Transverse colon (tissue), 4 donors: ENCODE measurements at regions not wholly inside any gene's neighbourhood (a gene's known extent, or its start where the extent isn't known, plus 50 kb on each side); places are given as distances from the start of the nearest gene placed in this dataset.

ENCODE experiments used
- DNase-seq: peaks from one replicate; pipeline ENCODE4 v3.0.0-alpha.2; 2019
- H3K27ac ChIP-seq, 4 donors: fragments of 200-600 bp; sonication (generic); 2 replicates each; pipeline ENCODE4 v1.5.1; 2016 to 2018; ENCODE audit warnings: inconsistent platforms in 4 of 4
- H3K27me3 ChIP-seq: fragments of 200-600 bp; sonication (generic); 2 replicates; pipeline ENCODE4 v1.5.1; 2017; ENCODE audit warnings: inconsistent platforms
- H3K36me3 ChIP-seq, 4 donors: fragments of 200-600 bp; sonication (generic); 2 replicates each; pipeline ENCODE4 v1.5.1; 2017 to 2019; ENCODE audit warnings: inconsistent platforms in 4 of 4
- H3K4me1 ChIP-seq, 4 donors: fragments of 200-600 bp; sonication (generic); 2 replicates each; pipeline ENCODE4 v1.5.1; 2017 to 2020; ENCODE audit warnings: inconsistent platforms in 4 of 4
- H3K4me3 ChIP-seq, 4 donors: fragments of 200-600 bp; sonication (generic); 1 replicate in 1 of 4; 2 replicates in 3 of 4; pipeline versions ENCODE4 v1.5.1 to v1.6.1; 2017 to 2019; ENCODE audit warnings: inconsistent platforms in 4 of 4
- H3K9me3 ChIP-seq, 2 donors: fragments of 200-600 bp; sonication (generic); 2 replicates each; pipeline ENCODE4 v1.5.1; 2017 to 2019; ENCODE audit warnings: inconsistent platforms in 2 of 2
- EP300 ChIP-seq: sonication (generic); formaldehyde crosslinking; IDR thresholded peaks from one replicate; pipeline ENCODE4 v1.6.1; 2017; ENCODE audit warnings: antibody characterized with exemption, low read depth
- POLR2A ChIP-seq: fragments of 450-650 bp; IDR thresholded peaks from one replicate; pipeline ENCODE4 v1.6.1; 2016; ENCODE audit warnings: antibody characterized with exemption, mild to moderate bottlenecking, moderate library complexity
- POLR2AphosphoS5 ChIP-seq, 3 donors: sonication (generic); formaldehyde crosslinking; IDR thresholded peaks; one replicate each; pipeline ENCODE4 v1.6.1; 2016; ENCODE audit warnings: antibody characterized with exemption in 3 of 3
- WGBS, 2 donors: methylation state at CpG; one replicate each; pipeline ENCODE4 v1.1.5; 2018; ENCODE audit warnings: low coverage in 1 of 2; 5-methylcytosine and 5-hydroxymethylcytosine counted together
- in situ Hi-C, 4 donors: fragments of 200-750 bp; cut with MboI; loops; one replicate each; pipeline versions ENCODE4 v1.15.0 to v1.15.1; 2017; ENCODE audit warnings: low sequenced_read_pairs in 3 of 4, low pct_ligation_motif_present in 1 of 4, low pct_unique_long_range_greater_than_20kb in 1 of 4
- intact Hi-C: fragments of 100-400 bp; cut with DNase I; formaldehyde crosslinking; loops from one replicate; pipeline ENCODE4 v1.15.1; 2023; ENCODE audit warnings: low total_unique reads
- TF ChIP-seq, protein P1 (sequence below), 5 experiments: fragments of 200-600 bp in 3 of 5; fragments of 450-650 bp in 2 of 5; sonication (generic) in 3 of 5; IDR thresholded peaks; 1 replicate in 2 of 5; 2 replicates in 3 of 5; pipeline ENCODE4 v1.5.1; 2016 to 2017; ENCODE audit warnings: antibody characterized with exemption in 5 of 5, inconsistent platforms in 3 of 5, mild to moderate bottlenecking in 2 of 5, moderate library complexity in 1 of 5

DNA sequence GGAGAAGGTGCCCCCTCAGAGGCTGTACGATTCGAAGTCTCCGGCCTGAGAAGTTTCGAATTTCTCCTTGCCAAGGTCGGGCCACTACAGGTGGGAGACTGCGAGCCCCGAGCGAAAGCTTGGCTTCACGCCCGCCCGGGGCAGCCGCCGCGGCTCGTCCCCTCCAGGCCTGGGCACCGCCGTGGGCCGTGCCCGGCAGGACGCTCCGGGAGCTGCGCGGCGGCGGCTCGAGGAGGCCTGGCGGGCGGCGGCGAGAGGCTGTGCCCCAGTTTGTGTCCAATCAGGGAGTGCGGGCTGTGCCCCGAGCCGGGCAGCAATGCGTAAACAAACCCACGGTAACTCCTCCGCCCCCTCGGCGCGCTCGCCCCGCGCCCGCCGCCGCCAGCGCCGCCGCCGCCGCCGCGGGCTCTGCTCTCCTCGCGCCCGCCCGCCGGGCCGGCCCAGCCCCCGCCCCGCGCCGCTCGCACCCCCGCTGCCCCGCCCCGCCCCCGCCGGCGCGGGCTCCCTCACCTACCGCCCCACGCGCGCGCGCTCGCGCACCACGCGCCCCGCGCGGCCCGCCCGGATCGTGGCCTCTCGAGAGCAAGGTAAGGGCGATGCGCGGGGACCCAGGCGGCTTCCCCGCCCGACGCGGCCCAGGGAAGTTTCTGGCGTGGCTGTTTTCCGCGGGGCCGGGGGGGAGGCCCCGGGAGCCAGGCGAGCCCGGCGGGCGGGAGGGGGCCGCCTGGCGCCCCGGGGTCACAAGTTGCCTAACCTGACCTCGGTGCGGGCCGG is 57.8 kb upstream of the PCGF5 start:
- in situ Hi-C loops: loop anchor here in 1 of 4 donors (10.0 kb wide), 1 partner anchor 52 kb away; no protein-coding TSS in a partner anchor
- H3K27me3 ChIP-seq: no peaks in the 10 kb centered on the region
- peak overlapping the region; percentile 94 to 98 (median 97) for H3K27ac ChIP-seq
- TF ChIP-seq POLR2AphosphoS5 (IDR thresholded peaks at IDR 0.05) (peak in 1 of 3 donors; percentile 34), EP300 (no peak)
- intact Hi-C loops: loop anchor here (1.0 kb wide), 1 partner anchor 60 kb away; no protein-coding TSS in a partner anchor
- DNase-seq: peak; percentile 79
- no peaks in the 10 kb centered on the region for H3K9me3 ChIP-seq
- H3K4me1 ChIP-seq: peaks cover 4 to 29% (median 11%) of the 10 kb centered on the region in 4 donors
- WGBS, 2 donors: 0% methylated on average over 20 of the region's 110 CpGs; no CpG with 5 or more reads in 1 of the 2 donors
- peak overlapping the region; percentile 93 to 98 (median 98) for H3K4me3 ChIP-seq
- no peaks in the 10 kb centered on the region for H3K36me3 ChIP-seq

DNA sequence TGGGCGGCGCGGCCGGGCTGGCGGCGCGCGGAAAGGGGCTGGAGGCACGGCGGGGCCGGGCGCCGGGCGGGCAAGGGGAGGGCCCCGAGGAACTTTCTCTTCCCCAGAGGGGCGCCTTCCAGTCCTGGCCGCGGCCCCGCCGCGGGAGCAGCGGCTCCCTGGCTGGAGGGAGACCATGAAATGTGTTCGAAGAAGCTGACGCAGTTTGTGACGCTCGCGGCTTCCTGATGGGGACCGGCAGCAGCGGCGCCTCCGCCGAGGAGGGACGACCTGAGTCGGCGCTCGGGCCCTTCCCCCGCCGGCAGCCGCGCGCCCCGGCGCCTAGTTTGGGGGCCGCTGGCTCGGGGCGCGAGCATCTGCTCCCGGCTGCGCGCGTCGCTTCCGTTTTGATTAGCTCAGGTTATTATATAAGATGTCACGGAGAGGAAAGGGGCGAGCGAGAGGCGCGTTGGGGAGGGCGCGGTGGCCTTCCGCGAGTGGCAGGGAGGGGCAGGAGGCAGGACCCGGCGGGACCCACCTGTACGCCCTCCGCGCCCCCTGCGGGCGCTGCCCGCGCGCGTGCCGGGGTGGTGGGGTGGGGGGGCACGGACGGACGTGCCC is 57.1 kb upstream of the PCGF5 start:
- DNase-seq: peak; percentile 72
- no peaks in the 10 kb centered on the region for H3K9me3 ChIP-seq
- intact Hi-C loops: loop anchor here (1.0 kb wide), 1 partner anchor 59 kb away; no protein-coding TSS in a partner anchor
- in situ Hi-C loops: loop anchor here in 1 of 4 donors (10.0 kb wide), 1 partner anchor 51 kb away; no protein-coding TSS in a partner anchor
- peak overlapping the region; percentile 93 to 98 (median 98) for H3K4me3 ChIP-seq
- peaks cover 4 to 29% (median 11%) of the 10 kb centered on the region in 4 donors for H3K4me1 ChIP-seq
- TF ChIP-seq POLR2A (peak; percentile 57), POLR2AphosphoS5 (IDR thresholded peaks at IDR 0.05) (peak in 1 of 3 donors; percentile 50), EP300 (no peak)
- TF ChIP-seq, protein P1, sequence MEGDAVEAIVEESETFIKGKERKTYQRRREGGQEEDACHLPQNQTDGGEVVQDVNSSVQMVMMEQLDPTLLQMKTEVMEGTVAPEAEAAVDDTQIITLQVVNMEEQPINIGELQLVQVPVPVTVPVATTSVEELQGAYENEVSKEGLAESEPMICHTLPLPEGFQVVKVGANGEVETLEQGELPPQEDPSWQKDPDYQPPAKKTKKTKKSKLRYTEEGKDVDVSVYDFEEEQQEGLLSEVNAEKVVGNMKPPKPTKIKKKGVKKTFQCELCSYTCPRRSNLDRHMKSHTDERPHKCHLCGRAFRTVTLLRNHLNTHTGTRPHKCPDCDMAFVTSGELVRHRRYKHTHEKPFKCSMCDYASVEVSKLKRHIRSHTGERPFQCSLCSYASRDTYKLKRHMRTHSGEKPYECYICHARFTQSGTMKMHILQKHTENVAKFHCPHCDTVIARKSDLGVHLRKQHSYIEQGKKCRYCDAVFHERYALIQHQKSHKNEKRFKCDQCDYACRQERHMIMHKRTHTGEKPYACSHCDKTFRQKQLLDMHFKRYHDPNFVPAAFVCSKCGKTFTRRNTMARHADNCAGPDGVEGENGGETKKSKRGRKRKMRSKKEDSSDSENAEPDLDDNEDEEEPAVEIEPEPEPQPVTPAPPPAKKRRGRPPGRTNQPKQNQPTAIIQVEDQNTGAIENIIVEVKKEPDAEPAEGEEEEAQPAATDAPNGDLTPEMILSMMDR (IDR thresholded peaks at IDR 0.05): peak in 1 of 5 experiments; percentile 17
- peak overlapping the region; percentile 94 to 98 (median 97) for H3K27ac ChIP-seq
- H3K27me3 ChIP-seq: no peaks in the 10 kb centered on the region
- no peaks in the 10 kb centered on the region for H3K36me3 ChIP-seq
- WGBS, 2 donors: 0% methylated on average over 14 of the region's 77 CpGs; no CpG with 5 or more reads in 1 of the 2 donors

GRCh38 chr10:91163869-91164474 is 56.5 kb upstream of the PCGF5 start:
- WGBS, 2 donors: 7% methylated on average over 3 to 27 of the region's 38 CpGs
- H3K27me3 ChIP-seq: no peaks in the 10 kb centered on the region
- peak overlapping the region; percentile 94 to 98 (median 97) for H3K27ac ChIP-seq
- no peaks in the 10 kb centered on the region for H3K9me3 ChIP-seq
- no peak for TF ChIP-seq EP300
- no peak for TF ChIP-seq POLR2A
- TF ChIP-seq, protein P1 (IDR thresholded peaks at IDR 0.05): peak in 1 of 5 experiments; percentile 0
- peak; percentile 71 to 79 (median 72) for TF ChIP-seq POLR2AphosphoS5 (IDR thresholded peaks at IDR 0.05)
- DNase-seq: peak; percentile 79
- in situ Hi-C loops: loop anchor here in 1 of 4 donors (10.0 kb wide), 1 partner anchor 51 kb away; no protein-coding TSS in a partner anchor
- peak overlapping the region; percentile 93 to 98 (median 98) for H3K4me3 ChIP-seq
- H3K4me1 ChIP-seq: peaks cover 4 to 29% (median 11%) of the 10 kb centered on the region in 4 donors
- no peaks in the 10 kb centered on the region for H3K36me3 ChIP-seq
- intact Hi-C loops: loop anchor here (1.0 kb wide), 1 partner anchor 58 kb away; no protein-coding TSS in a partner anchor

DNA sequence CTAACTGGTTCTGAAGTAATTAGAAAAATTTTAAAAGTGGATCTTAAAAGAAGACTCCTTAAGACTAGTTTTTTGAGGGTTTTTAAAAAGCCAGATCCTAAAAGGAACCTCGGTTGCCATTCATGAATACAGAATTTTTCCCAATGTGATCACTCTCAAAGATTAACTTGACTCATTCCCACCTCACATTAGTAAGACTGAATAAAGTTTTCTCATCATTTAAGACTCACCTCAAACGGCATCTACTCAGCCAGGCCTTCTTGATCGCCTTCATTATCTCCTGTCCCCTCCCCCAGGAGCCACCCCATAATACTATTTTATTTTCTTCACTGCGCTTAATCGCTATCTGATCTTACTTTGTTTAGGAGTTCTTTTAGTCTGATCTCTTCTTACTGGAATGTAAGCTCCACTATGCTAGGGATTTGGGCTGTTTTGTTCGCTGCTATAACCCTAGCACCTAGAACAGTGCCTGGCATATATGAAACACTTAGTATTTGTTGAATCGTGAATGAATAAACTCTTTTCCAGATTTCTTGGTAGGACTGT is 55.9 kb upstream of the PCGF5 start:
- Histone ChIP-seq H3K27ac (peak overlapping the region; percentile 94 to 98 (median 97)), H3K9me3 (no peaks in the 10 kb centered on the region), H3K4me3 (peak overlapping the region in 2 of 4 donors; percentile 93 to 97), H3K36me3 (no peaks in the 10 kb centered on the region), H3K4me1 (peaks cover 4 to 29% (median 11%) of the 10 kb centered on the region in 4 donors), H3K27me3 (no peaks in the 10 kb centered on the region)
- intact Hi-C loops: no loop called here
- TF ChIP-seq POLR2A: no peak
- TF ChIP-seq, protein P1 (IDR thresholded peaks at IDR 0.05): no peak
- no peak for TF ChIP-seq EP300
- no peak for TF ChIP-seq POLR2AphosphoS5 (IDR thresholded peaks at IDR 0.05)
- DNase-seq: no peak
- 78 to 80% methylated on average over 7 of the region's 7 CpGs for WGBS, 2 donors
- in situ Hi-C loops: loop anchor here in 1 of 4 donors (10.0 kb wide), 1 partner anchor 50 kb away; no protein-coding TSS in a partner anchor
